ENCODE measurements at regions not wholly inside any gene's neighbourhood (a gene's known extent, or its start where the extent isn't known, plus 50 kb on each side); places are given as distances from the start of the nearest gene placed in this dataset.

- TF ChIP-seq, protein P1, sequence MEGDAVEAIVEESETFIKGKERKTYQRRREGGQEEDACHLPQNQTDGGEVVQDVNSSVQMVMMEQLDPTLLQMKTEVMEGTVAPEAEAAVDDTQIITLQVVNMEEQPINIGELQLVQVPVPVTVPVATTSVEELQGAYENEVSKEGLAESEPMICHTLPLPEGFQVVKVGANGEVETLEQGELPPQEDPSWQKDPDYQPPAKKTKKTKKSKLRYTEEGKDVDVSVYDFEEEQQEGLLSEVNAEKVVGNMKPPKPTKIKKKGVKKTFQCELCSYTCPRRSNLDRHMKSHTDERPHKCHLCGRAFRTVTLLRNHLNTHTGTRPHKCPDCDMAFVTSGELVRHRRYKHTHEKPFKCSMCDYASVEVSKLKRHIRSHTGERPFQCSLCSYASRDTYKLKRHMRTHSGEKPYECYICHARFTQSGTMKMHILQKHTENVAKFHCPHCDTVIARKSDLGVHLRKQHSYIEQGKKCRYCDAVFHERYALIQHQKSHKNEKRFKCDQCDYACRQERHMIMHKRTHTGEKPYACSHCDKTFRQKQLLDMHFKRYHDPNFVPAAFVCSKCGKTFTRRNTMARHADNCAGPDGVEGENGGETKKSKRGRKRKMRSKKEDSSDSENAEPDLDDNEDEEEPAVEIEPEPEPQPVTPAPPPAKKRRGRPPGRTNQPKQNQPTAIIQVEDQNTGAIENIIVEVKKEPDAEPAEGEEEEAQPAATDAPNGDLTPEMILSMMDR (IDR thresholded peaks at IDR 0.05; ENCODE audit: insufficient read depth, low read depth, low read length), result no peak
- TF ChIP-seq EZH2 (IDR thresholded peaks at IDR 0.05; ENCODE audit: insufficient read depth, low read length), result no peak
Measured at GRCh38 chr20:10962937-10963336, 289.1 kb upstream of the JAG1 start.
